ENCODE measurements at regions not wholly inside any gene's neighbourhood (a gene's known extent, or its start where the extent isn't known, plus 50 kb on each side); places are given as distances from the start of the nearest gene placed in this dataset.

GRCh38 chr1:234676103-234676594 lies 66.2 kb upstream of the IRF2BP2 start:
- TF ChIP-seq NR1H2 (CRISPR knock-in tag; IDR thresholded peaks at IDR 0.05) (no peak), RAD21 (CRISPR knock-in tag; conservative IDR thresholded peaks at IDR 0.05 in 1 of 2, IDR thresholded peaks at IDR 0.05 in 1 of 2) (0 out of 4 replicates have a peak, but pooled peaks of 1 of the 2 experiments have one; percentile 5), ZBTB7A (IDR thresholded peaks at IDR 0.05; ENCODE audit: borderline replicate concordance, control insufficient read depth, low read depth, low read length) (no peak), ZNF263 (CRISPR knock-in tag; IDR thresholded peaks at IDR 0.05; ENCODE audit: borderline replicate concordance) (no peak), JUNB (CRISPR knock-in tag; conservative IDR thresholded peaks at IDR 0.05) (no peak), SAFB (IDR thresholded peaks at IDR 0.05; ENCODE audit: borderline replicate concordance, low read depth, low read length) (no peak), POLR2AphosphoS2 (IDR thresholded peaks at IDR 0.05; ENCODE audit: low read length) (no peak), ZNF764 (CRISPR knock-in tag; IDR thresholded peaks at IDR 0.05; ENCODE audit: low read depth) (no peak)
- TF ChIP-seq, protein P1, sequence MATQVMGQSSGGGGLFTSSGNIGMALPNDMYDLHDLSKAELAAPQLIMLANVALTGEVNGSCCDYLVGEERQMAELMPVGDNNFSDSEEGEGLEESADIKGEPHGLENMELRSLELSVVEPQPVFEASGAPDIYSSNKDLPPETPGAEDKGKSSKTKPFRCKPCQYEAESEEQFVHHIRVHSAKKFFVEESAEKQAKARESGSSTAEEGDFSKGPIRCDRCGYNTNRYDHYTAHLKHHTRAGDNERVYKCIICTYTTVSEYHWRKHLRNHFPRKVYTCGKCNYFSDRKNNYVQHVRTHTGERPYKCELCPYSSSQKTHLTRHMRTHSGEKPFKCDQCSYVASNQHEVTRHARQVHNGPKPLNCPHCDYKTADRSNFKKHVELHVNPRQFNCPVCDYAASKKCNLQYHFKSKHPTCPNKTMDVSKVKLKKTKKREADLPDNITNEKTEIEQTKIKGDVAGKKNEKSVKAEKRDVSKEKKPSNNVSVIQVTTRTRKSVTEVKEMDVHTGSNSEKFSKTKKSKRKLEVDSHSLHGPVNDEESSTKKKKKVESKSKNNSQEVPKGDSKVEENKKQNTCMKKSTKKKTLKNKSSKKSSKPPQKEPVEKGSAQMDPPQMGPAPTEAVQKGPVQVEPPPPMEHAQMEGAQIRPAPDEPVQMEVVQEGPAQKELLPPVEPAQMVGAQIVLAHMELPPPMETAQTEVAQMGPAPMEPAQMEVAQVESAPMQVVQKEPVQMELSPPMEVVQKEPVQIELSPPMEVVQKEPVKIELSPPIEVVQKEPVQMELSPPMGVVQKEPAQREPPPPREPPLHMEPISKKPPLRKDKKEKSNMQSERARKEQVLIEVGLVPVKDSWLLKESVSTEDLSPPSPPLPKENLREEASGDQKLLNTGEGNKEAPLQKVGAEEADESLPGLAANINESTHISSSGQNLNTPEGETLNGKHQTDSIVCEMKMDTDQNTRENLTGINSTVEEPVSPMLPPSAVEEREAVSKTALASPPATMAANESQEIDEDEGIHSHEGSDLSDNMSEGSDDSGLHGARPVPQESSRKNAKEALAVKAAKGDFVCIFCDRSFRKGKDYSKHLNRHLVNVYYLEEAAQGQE (IDR thresholded peaks at IDR 0.05; ENCODE audit: borderline replicate concordance), result no peak
- TF ChIP-seq, protein P1 (CRISPR knock-in tag; IDR thresholded peaks at IDR 0.05; ENCODE audit: low read depth), result no peak
- TF ChIP-seq, protein P2, sequence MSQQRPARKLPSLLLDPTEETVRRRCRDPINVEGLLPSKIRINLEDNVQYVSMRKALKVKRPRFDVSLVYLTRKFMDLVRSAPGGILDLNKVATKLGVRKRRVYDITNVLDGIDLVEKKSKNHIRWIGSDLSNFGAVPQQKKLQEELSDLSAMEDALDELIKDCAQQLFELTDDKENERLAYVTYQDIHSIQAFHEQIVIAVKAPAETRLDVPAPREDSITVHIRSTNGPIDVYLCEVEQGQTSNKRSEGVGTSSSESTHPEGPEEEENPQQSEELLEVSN (IDR thresholded peaks at IDR 0.05; ENCODE audit: borderline replicate concordance in 1 of 2, extremely low read depth in 1 of 2, insufficient read depth in 1 of 2, insufficient read length in 1 of 2, low read depth in 1 of 2, low read length in 1 of 2, poor library complexity in 1 of 2, severe bottlenecking in 1 of 2), result no peak
- TF ChIP-seq, protein P3, sequence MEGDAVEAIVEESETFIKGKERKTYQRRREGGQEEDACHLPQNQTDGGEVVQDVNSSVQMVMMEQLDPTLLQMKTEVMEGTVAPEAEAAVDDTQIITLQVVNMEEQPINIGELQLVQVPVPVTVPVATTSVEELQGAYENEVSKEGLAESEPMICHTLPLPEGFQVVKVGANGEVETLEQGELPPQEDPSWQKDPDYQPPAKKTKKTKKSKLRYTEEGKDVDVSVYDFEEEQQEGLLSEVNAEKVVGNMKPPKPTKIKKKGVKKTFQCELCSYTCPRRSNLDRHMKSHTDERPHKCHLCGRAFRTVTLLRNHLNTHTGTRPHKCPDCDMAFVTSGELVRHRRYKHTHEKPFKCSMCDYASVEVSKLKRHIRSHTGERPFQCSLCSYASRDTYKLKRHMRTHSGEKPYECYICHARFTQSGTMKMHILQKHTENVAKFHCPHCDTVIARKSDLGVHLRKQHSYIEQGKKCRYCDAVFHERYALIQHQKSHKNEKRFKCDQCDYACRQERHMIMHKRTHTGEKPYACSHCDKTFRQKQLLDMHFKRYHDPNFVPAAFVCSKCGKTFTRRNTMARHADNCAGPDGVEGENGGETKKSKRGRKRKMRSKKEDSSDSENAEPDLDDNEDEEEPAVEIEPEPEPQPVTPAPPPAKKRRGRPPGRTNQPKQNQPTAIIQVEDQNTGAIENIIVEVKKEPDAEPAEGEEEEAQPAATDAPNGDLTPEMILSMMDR (IDR thresholded peaks at IDR 0.05 in 2 of 3, conservative IDR thresholded peaks at IDR 0.05 in 1 of 3; ENCODE audit: insufficient read depth in 2 of 3, low read depth in 1 of 3, low read length in 3 of 3), result no peak
- TF ChIP-seq, protein P4, sequence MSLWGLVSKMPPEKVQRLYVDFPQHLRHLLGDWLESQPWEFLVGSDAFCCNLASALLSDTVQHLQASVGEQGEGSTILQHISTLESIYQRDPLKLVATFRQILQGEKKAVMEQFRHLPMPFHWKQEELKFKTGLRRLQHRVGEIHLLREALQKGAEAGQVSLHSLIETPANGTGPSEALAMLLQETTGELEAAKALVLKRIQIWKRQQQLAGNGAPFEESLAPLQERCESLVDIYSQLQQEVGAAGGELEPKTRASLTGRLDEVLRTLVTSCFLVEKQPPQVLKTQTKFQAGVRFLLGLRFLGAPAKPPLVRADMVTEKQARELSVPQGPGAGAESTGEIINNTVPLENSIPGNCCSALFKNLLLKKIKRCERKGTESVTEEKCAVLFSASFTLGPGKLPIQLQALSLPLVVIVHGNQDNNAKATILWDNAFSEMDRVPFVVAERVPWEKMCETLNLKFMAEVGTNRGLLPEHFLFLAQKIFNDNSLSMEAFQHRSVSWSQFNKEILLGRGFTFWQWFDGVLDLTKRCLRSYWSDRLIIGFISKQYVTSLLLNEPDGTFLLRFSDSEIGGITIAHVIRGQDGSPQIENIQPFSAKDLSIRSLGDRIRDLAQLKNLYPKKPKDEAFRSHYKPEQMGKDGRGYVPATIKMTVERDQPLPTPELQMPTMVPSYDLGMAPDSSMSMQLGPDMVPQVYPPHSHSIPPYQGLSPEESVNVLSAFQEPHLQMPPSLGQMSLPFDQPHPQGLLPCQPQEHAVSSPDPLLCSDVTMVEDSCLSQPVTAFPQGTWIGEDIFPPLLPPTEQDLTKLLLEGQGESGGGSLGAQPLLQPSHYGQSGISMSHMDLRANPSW (CRISPR knock-in tag; IDR thresholded peaks at IDR 0.05), result peak; percentile 82; the same call in 1 of the 2 replicates

Data from K562 (cell line).